Panc1 (cell line): ENCODE measurements at regions not wholly inside any gene's neighbourhood (a gene's known extent, or its start where the extent isn't known, plus 50 kb on each side); places are given as distances from the start of the nearest gene placed in this dataset.

ENCODE experiments used
- ATAC-seq: fragments of 200-7000 bp; cut with Tn5 transposase; 2 replicates; pipeline ENCODE4 v1.9.1; 2020; ENCODE audit warnings: mild to moderate bottlenecking, moderate library complexity
- BruUV-seq: library from RNA; stranded (reverse); fragments of 400-500 nt; replicated peaks from 2 replicates; lab custom pipeline; 2021; lab: Mats Ljungman, UMichigan
- CTCF ChIA-PET: fragments of 300-600 bp; sonication (Branson Sonifier 250); formaldehyde crosslinking; loops from one replicate; lab custom pipeline; 2022; ENCODE audit warnings: antibody characterized with exemption; lab: Charles Lee
- POLR2A ChIA-PET: fragments of 300-600 bp; sonication (Branson Sonifier 250); formaldehyde crosslinking; loops from one replicate; lab custom pipeline; 2022; ENCODE audit warnings: antibody characterized with exemption; lab: Charles Lee
- DNase-seq: peaks from one replicate; pipeline ENCODE4 v3.0.0-alpha.2; 2010; ENCODE audit warnings: low read depth, low spot score
- H3K27ac ChIP-seq: 2 replicates; pipeline ENCODE4 v1.5.1; 2011; ENCODE audit warnings: mild to moderate bottlenecking, low read length, inconsistent platforms
- H3K27me3 ChIP-seq: fragments of 200-500 bp; sonication (Bioruptor generic); 2 replicates; pipeline ENCODE4 v1.6.0; 2014; ENCODE audit warnings: low read length, inconsistent platforms; ENCODE audit not compliant: control insufficient read depth, insufficient read depth
- H3K36me3 ChIP-seq: fragments of 200-500 bp; sonication (Bioruptor generic); 2 replicates; pipeline ENCODE4 v1.5.1; 2014; ENCODE audit warnings: inconsistent platforms, mild to moderate bottlenecking, low read length, moderate library complexity; ENCODE audit not compliant: control insufficient read depth, insufficient read depth
- H3K4me1 ChIP-seq: 2 replicates; pipeline ENCODE4 v1.5.1; 2011; ENCODE audit warnings: inconsistent platforms, mild to moderate bottlenecking, low read length, moderate library complexity; ENCODE audit not compliant: control insufficient read depth, insufficient read depth
- H3K4me3 ChIP-seq, 2 experiments: 2 replicates each; pipeline ENCODE4 v1.5.1; 2011 to 2012; ENCODE audit warnings: low read depth in 2 of 2, low read length in 2 of 2, mild to moderate bottlenecking in 2 of 2, inconsistent platforms in 1 of 2, moderate library complexity in 1 of 2
- H3K9me3 ChIP-seq: fragments of 200-500 bp; sonication (Bioruptor generic); 2 replicates; pipeline ENCODE4 v1.5.1; 2014; ENCODE audit warnings: low read depth, mild to moderate bottlenecking, inconsistent platforms, low read length, moderate library complexity; ENCODE audit not compliant: control insufficient read depth, insufficient read depth
- CTCF ChIP-seq: fragments of 450-650 bp; IDR thresholded peaks from 2 replicates; pipeline ENCODE4 v1.5.1; 2017; ENCODE audit warnings: mild to moderate bottlenecking
- POLR2AphosphoS5 ChIP-seq: IDR thresholded peaks from 2 replicates; pipeline ENCODE4 v1.6.1; 2012; ENCODE audit warnings: mild to moderate bottlenecking, low read depth, low read length, moderate library complexity
- REST ChIP-seq, 2 experiments: IDR thresholded peaks; 2 replicates each; pipeline ENCODE4 v1.6.1; 2011 to 2012; ENCODE audit warnings: low read depth in 2 of 2, control low read depth in 1 of 2, low read length in 1 of 2, mild to moderate bottlenecking in 1 of 2, moderate library complexity in 1 of 2; ENCODE audit not compliant: insufficient read depth in 1 of 2
- SIN3A ChIP-seq: IDR thresholded peaks from 2 replicates; pipeline ENCODE4 v1.6.1; 2012; ENCODE audit warnings: low read depth, mild to moderate bottlenecking, low read length, moderate library complexity, borderline replicate concordance; ENCODE audit not compliant: insufficient read depth
- TCF7L2 ChIP-seq: IDR thresholded peaks from 2 replicates; pipeline ENCODE4 v1.6.1; 2011; ENCODE audit warnings: mild to moderate bottlenecking, low read depth, low read length, inconsistent platforms
- in situ Hi-C: cut with HindIII; loops from 2 replicates; pipeline ENCODE4 v1.10.0; 2016; ENCODE audit warnings: low sequenced_read_pairs, low pct_unique_long_range_greater_than_20kb
- intact Hi-C: fragments of 100-400 bp; cut with micrococcal nuclease; formaldehyde crosslinking; loops from one replicate; pipeline ENCODE4 v1.10.0; 2022; ENCODE audit not compliant: unreplicated experiment

- Histone ChIP-seq H3K4me1 (no peaks in the 10 kb centered on the region), H3K9me3 (no peaks in the 10 kb centered on the region), H3K4me3 (no peak overlapping the region), H3K27ac (no peak overlapping the region), H3K27me3 (no peaks in the 10 kb centered on the region), H3K36me3 (no peaks in the 10 kb centered on the region)
- DNase-seq, result no peak
- ChIA-PET POLR2A (no interaction called here), CTCF (no interaction called here)
- no TSS peak for BruUV-seq
- ATAC-seq, result no peak
- TF ChIP-seq TCF7L2 (no peak), POLR2AphosphoS5 (no peak), SIN3A (no peak), CTCF (no peak), REST (IDR thresholded peaks at IDR 0.05; ENCODE audit: insufficient read depth in 1 of 2, low read depth in 2 of 2, low read length in 1 of 2) (no peak)
- intact Hi-C loops (no loop called here), in situ Hi-C loops (no loop called here)
These were observed 1133.5 kb downstream of the OLFM4 start for GRCh38 chr13:54162069-54162468.

GRCh38 chr13:54165581-54166215 is 1137.1 kb downstream of the OLFM4 start:
- TF ChIP-seq POLR2AphosphoS5, result no peak
- TF ChIP-seq SIN3A, result no peak
- no peak for TF ChIP-seq CTCF
- TF ChIP-seq TCF7L2, result no peak
- no peak for TF ChIP-seq REST (IDR thresholded peaks at IDR 0.05; ENCODE audit: insufficient read depth in 1 of 2, low read depth in 2 of 2, low read length in 1 of 2)
- CTCF ChIA-PET, result no interaction called here
- no peaks in the 10 kb centered on the region for H3K9me3 ChIP-seq
- no TSS peak for BruUV-seq
- no peak overlapping the region for H3K4me3 ChIP-seq
- H3K27ac ChIP-seq, result no peak overlapping the region
- no peaks in the 10 kb centered on the region for H3K36me3 ChIP-seq
- no peaks in the 10 kb centered on the region for H3K4me1 ChIP-seq
- no peaks in the 10 kb centered on the region for H3K27me3 ChIP-seq
- no peak for ATAC-seq
- intact Hi-C loops, result no loop called here
- in situ Hi-C loops, result no loop called here
- POLR2A ChIA-PET, result no interaction called here
- DNase-seq, result no peak
